GM12878 (cell line): ENCODE measurements at regions not wholly inside any gene's neighbourhood (a gene's known extent, or its start where the extent isn't known, plus 50 kb on each side); places are given as distances from the start of the nearest gene placed in this dataset.

Experiments
- CREM ChIP-seq: IDR thresholded peaks from 2 replicates; pipeline ENCODE4 v1.6.1; 2014; ENCODE audit warnings: antibody characterized with exemption, low read depth
- CTCF ChIP-seq, 3 experiments: IDR thresholded peaks in 2 of 3; conservative IDR thresholded peaks in 1 of 3; 2 replicates each; pipeline ENCODE4 v1.5.1; 2011; ENCODE audit warnings: low read depth in 3 of 3, low read length in 3 of 3, mild to moderate bottlenecking in 3 of 3, control low read depth in 2 of 3, moderate library complexity in 2 of 3, inconsistent platforms in 1 of 3, mixed read lengths in 1 of 3; ENCODE audit not compliant: control insufficient read depth in 2 of 3, insufficient read depth in 1 of 3; ENCODE audit errors: extremely low read depth in 1 of 3
- EZH2 ChIP-seq: IDR thresholded peaks from 2 replicates; pipeline ENCODE4 v1.6.1; 2012; ENCODE audit warnings: low read depth, mild to moderate bottlenecking, control low read depth, inconsistent platforms, low read length, borderline replicate concordance; ENCODE audit not compliant: control insufficient read depth
- IRF4 ChIP-seq: IDR thresholded peaks from 2 replicates; pipeline ENCODE4 v1.6.1; 2011; ENCODE audit warnings: low read depth, low read length
- RELA ChIP-seq: fragments of 450-650 bp; IDR thresholded peaks from 2 replicates; pipeline ENCODE4 v1.8.0; 2014; ENCODE audit warnings: borderline replicate concordance; ENCODE audit not compliant: partially characterized antibody
- RFX5 ChIP-seq: IDR thresholded peaks from 2 replicates; pipeline ENCODE4 v1.6.1; 2011; ENCODE audit warnings: low read depth, low read length, improper control_type of control experiment
- SIN3A ChIP-seq: IDR thresholded peaks from 2 replicates; pipeline ENCODE4 v1.6.1; 2012; ENCODE audit warnings: low read depth, low read length, improper control_type of control experiment
- SKIL ChIP-seq: fragments of 450-650 bp; IDR thresholded peaks from 2 replicates; pipeline ENCODE4 v1.6.1; 2017; ENCODE audit warnings: mild to moderate bottlenecking, low read depth, inconsistent platforms; ENCODE audit not compliant: poor library complexity, severe bottlenecking
- SMARCA5 ChIP-seq: fragments of 450-650 bp; IDR thresholded peaks from 2 replicates; pipeline ENCODE4 v1.6.1; 2017; ENCODE audit warnings: mild to moderate bottlenecking
- SMC3 ChIP-seq: IDR thresholded peaks from 2 replicates; pipeline ENCODE4 v1.6.1; 2011; ENCODE audit warnings: low read length, improper control_type of control experiment, borderline replicate concordance
- STAT1 ChIP-seq: fragments of 450-650 bp; conservative IDR thresholded peaks from 2 replicates; pipeline ENCODE4 v1.6.1; 2014; ENCODE audit warnings: antibody characterized with exemption, mild to moderate bottlenecking
- TAF1 ChIP-seq: IDR thresholded peaks from 2 replicates; pipeline ENCODE4 v1.6.1; 2011; ENCODE audit warnings: mild to moderate bottlenecking, low read depth, low read length, borderline replicate concordance
- YY1 ChIP-seq: IDR thresholded peaks from 2 replicates; pipeline ENCODE4 v1.6.1; 2011; ENCODE audit warnings: low read depth, mild to moderate bottlenecking, low read length

GRCh38 chr2:173596244-173596643 lies 241.6 kb downstream of the CDCA7 start:
- TF ChIP-seq YY1 (no peak), RELA (no peak), TAF1 (no peak), EZH2 (no peak), SMC3 (no peak), RFX5 (no peak), STAT1 (no peak), CREM (no peak), IRF4 (no peak), SMARCA5 (no peak), SKIL (no peak), CTCF (IDR thresholded peaks at IDR 0.05 in 2 of 3, conservative IDR thresholded peaks at IDR 0.05 in 1 of 3; ENCODE audit: control insufficient read depth in 2 of 3, extremely low read depth in 1 of 3, insufficient read depth in 1 of 3, low read depth in 3 of 3, low read length in 3 of 3) (no peak), SIN3A (no peak)
